GM23248 (cell line): ENCODE measurements at regions not wholly inside any gene's neighbourhood (a gene's known extent, or its start where the extent isn't known, plus 50 kb on each side); places are given as distances from the start of the nearest gene placed in this dataset.
"Not testable (repeated sequence)": the region's sequence is repeated elsewhere in the genome, so short reads cannot be mapped to it uniquely, and the experiment has no call there.

Experiments
- DNase-seq: peaks from one replicate; pipeline ENCODE4 v3.0.0-alpha.2; 2015
- H2AFZ ChIP-seq: fragments of 200-600 bp; sonication (generic); 2 replicates; pipeline ENCODE4 v1.6.1; 2016; ENCODE audit warnings: antibody characterized with exemption
- H3F3A ChIP-seq: fragments of 200-600 bp; sonication (generic); 2 replicates; pipeline ENCODE4 v1.6.1; 2016; ENCODE audit warnings: mild to moderate bottlenecking, antibody characterized with exemption, mixed run types; ENCODE audit not compliant: insufficient read depth
- H3K27ac ChIP-seq: fragments of 200-600 bp; sonication (generic); 2 replicates; pipeline ENCODE4 v1.5.1; 2016; ENCODE audit warnings: mild to moderate bottlenecking
- H3K27me3 ChIP-seq: fragments of 200-600 bp; sonication (generic); replicated peaks from 2 replicates; pipeline ENCODE4 v1.6.1; 2016; ENCODE audit warnings: mild to moderate bottlenecking; ENCODE audit not compliant: insufficient read depth
- H3K36me3 ChIP-seq: fragments of 200-600 bp; sonication (generic); 2 replicates; pipeline ENCODE4 v1.6.1; 2016; ENCODE audit warnings: low read depth, mild to moderate bottlenecking
- H3K4me1 ChIP-seq: fragments of 200-600 bp; sonication (generic); 2 replicates; pipeline ENCODE4 v1.6.1; 2016; ENCODE audit warnings: mild to moderate bottlenecking; ENCODE audit not compliant: insufficient read depth
- H3K4me2 ChIP-seq: fragments of 200-600 bp; sonication (generic); one replicate; pipeline ENCODE4 v1.6.1; 2016; ENCODE audit warnings: mild to moderate bottlenecking; ENCODE audit not compliant: unreplicated experiment
- H3K4me3 ChIP-seq: fragments of 200-600 bp; sonication (generic); 2 replicates; pipeline ENCODE4 v1.5.1; 2016; ENCODE audit warnings: mild to moderate bottlenecking
- H3K79me2 ChIP-seq: fragments of 200-600 bp; sonication (generic); 2 replicates; pipeline ENCODE4 v1.6.1; 2016; ENCODE audit warnings: mild to moderate bottlenecking; ENCODE audit not compliant: insufficient read depth
- H3K9ac ChIP-seq: fragments of 200-600 bp; sonication (generic); 2 replicates; pipeline ENCODE4 v1.6.1; 2016; ENCODE audit warnings: mild to moderate bottlenecking
- H3K9me2 ChIP-seq: fragments of 200-600 bp; sonication (generic); 2 replicates; pipeline ENCODE4 v1.6.1; 2016; ENCODE audit warnings: mixed run types, mild to moderate bottlenecking, moderate library complexity; ENCODE audit not compliant: insufficient read depth
- H3K9me3 ChIP-seq: fragments of 200-600 bp; sonication (generic); one replicate; pipeline ENCODE4 v1.6.1; 2017; ENCODE audit warnings: low read depth
- H4K20me1 ChIP-seq: fragments of 200-600 bp; sonication (generic); 2 replicates; pipeline ENCODE4 v1.6.0; 2016; ENCODE audit not compliant: insufficient read depth
- EZH2 ChIP-seq: fragments of 200-600 bp; sonication (generic); IDR thresholded peaks from 2 replicates; pipeline ENCODE4 v1.6.1; 2018; ENCODE audit warnings: antibody characterized with exemption, mild to moderate bottlenecking; ENCODE audit not compliant: insufficient read depth, poor library complexity, severe bottlenecking
- EZH2phosphoT487 ChIP-seq: fragments of 200-600 bp; sonication (generic); IDR thresholded peaks from 2 replicates; pipeline ENCODE4 v1.6.1; 2018; ENCODE audit warnings: antibody characterized with exemption, moderate library complexity, mild to moderate bottlenecking, low read depth; ENCODE audit not compliant: insufficient read depth
- WGBS, 2 experiments: methylation state at CpG; one replicate each; pipeline ENCODE4 v1.1.6; 2015 to 2017; ENCODE audit warnings: low lambda C conversion rate in 2 of 2, low coverage in 1 of 2; ENCODE audit errors: missing lambda C conversion rate in 2 of 2; 5-methylcytosine and 5-hydroxymethylcytosine counted together
- in situ Hi-C: fragments of 300-500 bp; cut with MboI; formaldehyde crosslinking; loops from 2 replicates; pipeline ENCODE4 v1.15.0; 2020

DNA sequence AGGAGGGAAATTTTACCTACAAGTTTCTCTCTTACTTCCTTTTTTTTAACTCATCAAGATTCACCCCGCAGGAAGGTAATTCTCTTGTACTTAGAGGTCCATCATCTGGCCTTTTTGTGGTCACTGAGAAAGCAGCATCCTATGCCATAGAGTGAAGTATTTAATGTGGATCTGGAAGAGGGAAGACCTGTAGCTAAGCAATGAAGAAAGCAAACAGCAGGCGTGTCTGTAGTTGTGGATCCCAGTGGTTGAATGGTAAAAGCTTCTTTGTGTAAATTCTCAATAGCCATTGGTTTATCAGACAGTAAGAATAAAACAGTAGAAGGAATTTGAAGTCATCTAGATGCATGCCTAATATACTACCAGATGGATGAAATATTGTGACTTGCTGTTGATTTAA, 196.4 kb downstream of the ANKRD7 start:
- in situ Hi-C loops, result no loop called here
- no peaks in the 10 kb centered on the region for H3K4me1 ChIP-seq
- no peak for DNase-seq

GRCh38 chr7:118429141-118429540, 204.6 kb downstream of the ANKRD7 start:
- TF ChIP-seq EZH2 (no peak), EZH2phosphoT487 (no peak)
- WGBS, 2 experiments, result 7 to 8% methylated on average over 3 of the region's 3 CpGs
- H4K20me1 ChIP-seq, result no peaks in the 10 kb centered on the region
- H3K79me2 ChIP-seq, result no peaks in the 10 kb centered on the region
- no peaks in the 10 kb centered on the region for H3K9me3 ChIP-seq
- no peak for DNase-seq
- H3K36me3 ChIP-seq, result no peaks in the 10 kb centered on the region
- H3K4me1 ChIP-seq, result no peaks in the 10 kb centered on the region
- in situ Hi-C loops, result no loop called here
- H3K27me3 ChIP-seq, result no peaks in the 10 kb centered on the region
- no peak overlapping the region for H2AFZ ChIP-seq
- no peak overlapping the region for H3K4me3 ChIP-seq
- H3K4me2 ChIP-seq, result no peak overlapping the region
- no peaks in the 10 kb centered on the region for H3F3A ChIP-seq
- H3K9me2 ChIP-seq, result no peaks in the 10 kb centered on the region
- no peak overlapping the region for H3K9ac ChIP-seq
- no peak overlapping the region for H3K27ac ChIP-seq

More for the DNA sequence above, 196.4 kb downstream of the ANKRD7 start:
- Histone ChIP-seq H2AFZ (no peak overlapping the region), H3K79me2 (no peaks in the 10 kb centered on the region), H3K27me3 (no peaks in the 10 kb centered on the region), H3K4me3 (no peak overlapping the region), H3K9ac (no peak overlapping the region), H4K20me1 (no peaks in the 10 kb centered on the region), H3K9me2 (no peaks in the 10 kb centered on the region), H3K4me2 (no peak overlapping the region), H3F3A (no peaks in the 10 kb centered on the region), H3K27ac (no peak overlapping the region), H3K9me3 (no peaks in the 10 kb centered on the region), H3K36me3 (no peaks in the 10 kb centered on the region)
- TF ChIP-seq EZH2, result no peak
- no peak for TF ChIP-seq EZH2phosphoT487
- WGBS, 2 experiments, result 8 to 35% methylated on average over 2 of the region's 2 CpGs

DNA sequence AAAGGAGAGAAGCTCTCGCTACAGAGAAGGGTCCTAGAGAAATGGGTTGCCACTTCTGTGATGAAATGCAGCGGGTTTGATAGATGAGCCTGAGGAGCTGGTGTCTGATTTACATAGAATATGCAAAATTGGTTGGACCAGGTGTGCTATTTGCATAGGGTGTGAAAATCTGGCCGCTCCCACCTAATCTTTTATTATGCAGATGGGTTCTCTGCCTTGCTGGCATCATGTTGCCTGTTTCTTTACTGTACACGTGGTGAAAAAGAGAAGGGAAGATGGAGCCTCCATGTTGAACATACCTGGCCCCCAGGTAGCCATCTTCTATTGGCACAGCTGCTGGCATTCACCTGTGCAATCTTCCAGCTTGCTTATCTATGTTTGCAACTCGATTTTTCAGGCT, 212.2 kb downstream of the ANKRD7 start:
- no peak for DNase-seq
- Histone ChIP-seq H3K27me3 (no peaks in the 10 kb centered on the region), H3F3A (no peaks in the 10 kb centered on the region), H3K9me2 (no peaks in the 10 kb centered on the region), H3K9me3 (no peaks in the 10 kb centered on the region), H3K4me1 (no peaks in the 10 kb centered on the region), H3K79me2 (no peaks in the 10 kb centered on the region), H3K9ac (no peak overlapping the region), H4K20me1 (no peaks in the 10 kb centered on the region), H3K27ac (no peak overlapping the region), H3K36me3 (no peaks in the 10 kb centered on the region), H3K4me2 (no peak overlapping the region), H2AFZ (no peak overlapping the region), H3K4me3 (no peak overlapping the region)
- 15 to 18% methylated on average over 5 of the region's 5 CpGs for WGBS, 2 experiments
- TF ChIP-seq EZH2 (no peak), EZH2phosphoT487 (no peak)
- in situ Hi-C loops, result no loop called here

- H2AFZ ChIP-seq, H3K9ac ChIP-seq, H3K9me3 ChIP-seq, DNase-seq, H3K27me3 ChIP-seq, H3K4me2 ChIP-seq, H3K4me1 ChIP-seq, in situ Hi-C loops, H3K36me3 ChIP-seq, H4K20me1 ChIP-seq, H3K9me2 ChIP-seq, H3F3A ChIP-seq, H3K4me3 ChIP-seq, H3K27ac ChIP-seq, H3K79me2 ChIP-seq: not testable (repeated sequence)
- 63 to 89% methylated on average over 1 of the region's 1 CpG for WGBS, 2 experiments
Observed at GRCh38 chr7:118449030-118449429, 224.5 kb downstream of the ANKRD7 start.

- no peaks in the 10 kb centered on the region for H3K79me2 ChIP-seq
- 11 to 13% methylated on average over 2 of the region's 2 CpGs for WGBS, 2 experiments
- no peaks in the 10 kb centered on the region for H3K27me3 ChIP-seq
- no peak overlapping the region for H2AFZ ChIP-seq
- H3K36me3 ChIP-seq, result no peaks in the 10 kb centered on the region
- H3K9me3 ChIP-seq, result peaks cover 4% of the 10 kb centered on the region
- TF ChIP-seq EZH2phosphoT487 (no peak), EZH2 (no peak)
- H3K9ac ChIP-seq, result no peak overlapping the region
- no peaks in the 10 kb centered on the region for H3K9me2 ChIP-seq
- no peak overlapping the region for H3K4me3 ChIP-seq
- no peak for DNase-seq
- H3F3A ChIP-seq, result no peaks in the 10 kb centered on the region
- H4K20me1 ChIP-seq, result no peaks in the 10 kb centered on the region
- in situ Hi-C loops, result no loop called here
- no peak overlapping the region for H3K27ac ChIP-seq
- H3K4me1 ChIP-seq, result no peaks in the 10 kb centered on the region
- H3K4me2 ChIP-seq, result no peak overlapping the region
Observed at GRCh38 chr7:118449797-118450567, 225.5 kb downstream of the ANKRD7 start.
